HG03460 (cell line): ENCODE measurements at regions not wholly inside any gene's neighbourhood (a gene's known extent, or its start where the extent isn't known, plus 50 kb on each side); places are given as distances from the start of the nearest gene placed in this dataset.

Experiments used
- ATAC-seq: cut with Tn5 transposase; IDR thresholded peaks from one replicate; pipeline ENCODE4 v1.9.1; 2021; ENCODE audit not compliant: unreplicated experiment

- ATAC-seq = no peak
Observed at GRCh38 chr10:36638462-36639155, 486.8 kb upstream of the ANKRD30A start.

GRCh38 chr10:36636879-36637278 lies 488.5 kb upstream of the ANKRD30A start:
- ATAC-seq = no peak

- ATAC-seq = no peak
Observed at GRCh38 chr10:36636285-36636839, 489.0 kb upstream of the ANKRD30A start.

- no peak for ATAC-seq
Observed at GRCh38 chr10:36634916-36635315, 490.5 kb upstream of the ANKRD30A start.

GRCh38 chr10:36630267-36630666 lies 495.1 kb upstream of the ANKRD30A start:
- ATAC-seq = no peak

- ATAC-seq = no peak
Observed at GRCh38 chr10:36629476-36629875, 495.9 kb upstream of the ANKRD30A start.

- ATAC-seq = no peak
Observed at GRCh38 chr10:36624551-36625100, 500.8 kb upstream of the ANKRD30A start.

- no peak for ATAC-seq
Observed at GRCh38 chr10:36621346-36621745, 504.1 kb upstream of the ANKRD30A start.

- ATAC-seq = no peak
Observed at GRCh38 chr10:36612436-36612835, 513.0 kb upstream of the ANKRD30A start.

GRCh38 chr10:36608866-36609265 lies 516.5 kb upstream of the ANKRD30A start:
- ATAC-seq = no peak

- ATAC-seq = no peak
Observed at GRCh38 chr10:36608251-36608650, 517.1 kb upstream of the ANKRD30A start.

GRCh38 chr10:36606234-36606839 lies 519.1 kb upstream of the ANKRD30A start:
- no peak for ATAC-seq

- ATAC-seq = no peak
Observed at GRCh38 chr10:36604316-36604715, 521.1 kb upstream of the ANKRD30A start.

- ATAC-seq = no peak
Observed at GRCh38 chr10:36603688-36604087, 521.7 kb upstream of the ANKRD30A start.

GRCh38 chr10:36602374-36602773 lies 523.0 kb upstream of the ANKRD30A start:
- ATAC-seq = no peak

- ATAC-seq = no peak
Observed at GRCh38 chr10:36597756-36598320, 527.6 kb upstream of the ANKRD30A start.

- ATAC-seq = no peak
Observed at GRCh38 chr10:36592964-36593363, 532.4 kb upstream of the ANKRD30A start.

GRCh38 chr10:36591436-36591835 lies 534.0 kb upstream of the ANKRD30A start:
- no peak for ATAC-seq

- ATAC-seq = no peak
Observed at GRCh38 chr10:36583690-36584089, 541.7 kb upstream of the ANKRD30A start.

- no peak for ATAC-seq
Observed at GRCh38 chr10:36581237-36581636, 544.2 kb upstream of the ANKRD30A start.

GRCh38 chr10:36578306-36578705 lies 547.1 kb upstream of the ANKRD30A start:
- ATAC-seq = no peak

GRCh38 chr10:36577126-36577525 lies 548.3 kb upstream of the ANKRD30A start:
- no peak for ATAC-seq
